ENCODE measurements at regions not wholly inside any gene's neighbourhood (a gene's known extent, or its start where the extent isn't known, plus 50 kb on each side); places are given as distances from the start of the nearest gene placed in this dataset.
A peak's percentile ranks its signal among the peaks of the same experiment; 100 is the strongest.
"Not testable (repeated sequence)": the region's sequence is repeated elsewhere in the genome, so short reads cannot be mapped to it uniquely, and the experiment has no call there.

GRCh38 chr11:96523656-96524055 lies 133.8 kb downstream of the JRKL start:
- no peak for DNase-seq

DNA sequence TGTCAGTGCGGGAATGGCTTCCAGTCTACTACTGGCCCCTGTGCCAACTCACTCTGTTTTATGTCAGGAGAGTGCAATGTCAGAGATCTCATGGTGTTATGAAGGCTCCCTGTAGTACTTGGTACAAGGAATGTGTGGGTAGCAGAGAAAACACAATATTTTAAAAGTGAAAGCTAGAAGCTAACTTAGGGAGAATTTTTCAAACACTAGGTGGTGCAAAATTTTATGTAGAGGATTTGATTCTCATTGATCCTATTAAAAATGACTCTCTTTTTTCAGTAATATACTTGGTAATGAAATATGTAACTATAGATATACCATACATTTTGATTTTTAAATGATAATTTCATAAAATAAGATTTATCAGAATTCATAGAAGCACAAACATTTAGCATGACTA lies 134.7 kb downstream of the JRKL start:
- DNase-seq = no peak

- no peak for DNase-seq
Observed at GRCh38 chr11:96530473-96530872, 140.7 kb downstream of the JRKL start.

GRCh38 chr11:96538104-96538503 lies 148.3 kb downstream of the JRKL start:
- DNase-seq = no peak

GRCh38 chr11:96538622-96539021 lies 148.8 kb downstream of the JRKL start:
- no peak for DNase-seq

DNA sequence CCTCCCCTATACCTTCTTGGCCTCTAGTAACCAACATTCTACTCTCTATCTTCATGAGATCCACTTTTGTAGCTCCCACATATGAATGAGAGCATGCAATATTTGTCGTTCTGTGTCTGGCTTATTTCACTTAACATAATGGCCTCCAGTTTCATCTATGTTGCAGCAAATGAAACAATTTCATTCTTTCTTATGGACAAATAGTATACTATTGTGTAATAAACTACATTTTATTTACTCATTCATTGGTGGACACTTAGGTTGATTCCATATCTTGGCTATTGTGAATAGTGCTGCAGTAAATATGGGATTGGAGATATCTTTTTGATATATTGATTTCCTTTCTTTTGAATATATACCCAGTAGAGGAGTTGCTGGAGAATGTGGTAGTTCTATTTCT lies 151.1 kb downstream of the JRKL start:
- DNase-seq = no peak

DNA sequence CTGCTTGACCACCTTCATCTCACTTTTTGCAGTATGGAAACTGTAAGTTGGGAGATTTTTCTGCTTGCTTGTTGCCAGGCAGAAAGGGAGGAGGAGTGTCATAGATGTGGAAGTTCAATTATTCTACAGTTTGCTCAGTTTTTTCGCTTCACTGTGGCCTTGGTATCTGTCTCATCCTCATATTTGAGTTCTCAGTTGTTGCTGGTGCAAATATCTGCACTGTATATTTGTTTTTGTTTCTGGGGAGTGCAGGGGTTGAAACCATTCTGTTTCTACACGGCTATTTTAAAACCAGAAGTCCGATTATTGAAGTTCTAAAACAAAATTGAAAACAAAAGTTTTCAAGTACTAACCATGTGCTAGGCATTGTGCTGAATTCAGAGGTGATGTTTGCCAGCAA lies 153.4 kb downstream of the JRKL start:
- DNase-seq = no peak

DNA sequence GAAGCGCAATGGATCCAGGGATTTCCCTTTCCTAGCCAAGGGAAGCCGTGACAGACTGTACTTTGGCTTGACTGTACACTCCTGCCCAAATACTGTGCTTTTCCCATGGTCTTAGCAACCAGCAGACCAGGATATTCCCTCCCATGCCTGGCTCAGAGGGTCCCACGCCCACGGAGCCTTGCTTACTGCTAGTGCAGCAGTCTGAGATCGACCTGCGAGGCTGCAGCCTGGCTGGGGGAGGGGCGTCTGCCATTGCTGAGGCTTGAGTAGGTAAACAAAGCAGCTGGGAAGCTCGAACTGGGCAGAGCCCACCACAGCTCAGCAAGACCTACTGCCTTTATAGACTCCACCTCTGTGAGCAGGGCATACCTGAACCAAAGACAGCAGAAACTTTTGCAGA lies 155.4 kb downstream of the JRKL start:
- not testable (repeated sequence) for DNase-seq

DNA sequence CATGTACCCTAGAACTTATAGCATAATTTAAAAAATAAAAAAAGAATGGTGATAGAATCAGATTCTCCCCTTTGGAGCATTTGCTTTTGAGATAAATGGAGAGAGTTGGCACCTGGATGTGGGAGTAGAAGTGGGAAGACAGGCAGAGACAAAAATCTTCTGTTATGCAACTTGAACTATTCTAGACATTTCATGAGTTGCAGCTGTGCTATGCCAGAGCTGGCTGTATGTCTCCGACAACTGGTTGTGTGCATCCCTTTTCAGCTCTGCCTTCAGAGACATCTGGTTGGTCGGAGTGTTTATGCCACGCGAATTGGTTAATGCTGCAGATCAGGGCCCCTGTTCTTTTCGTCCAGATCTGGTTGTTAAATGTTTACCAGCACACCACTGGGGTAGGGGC lies 161.3 kb downstream of the JRKL start:
- DNase-seq = no peak

- DNase-seq = no peak
Observed at GRCh38 chr11:96554236-96554820, 164.5 kb downstream of the JRKL start.

DNA sequence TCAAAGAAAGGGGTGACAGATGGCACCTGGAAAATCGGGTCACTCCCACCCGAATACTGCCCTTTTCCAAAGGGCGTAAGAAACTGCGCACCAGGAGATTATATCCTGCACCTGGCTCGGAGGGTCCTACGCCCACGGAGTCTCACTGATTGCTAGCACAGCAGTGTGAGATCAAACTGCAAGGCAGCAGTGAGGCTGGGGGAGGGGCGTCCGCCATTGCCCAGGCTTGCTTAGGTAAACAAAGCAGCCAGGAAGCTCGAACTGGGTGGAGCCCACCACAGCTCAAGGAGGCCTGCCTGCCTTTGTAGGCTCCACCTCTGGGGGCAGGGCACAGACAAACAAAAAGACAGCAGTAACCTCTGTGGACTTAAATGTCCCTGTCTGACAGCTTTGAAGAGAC lies 166.0 kb downstream of the JRKL start:
- not testable (repeated sequence) for DNase-seq

GRCh38 chr11:96560727-96561126 lies 170.9 kb downstream of the JRKL start:
- not testable (repeated sequence) for DNase-seq

- peak in 1 of 3 experiments; percentile 45 for DNase-seq
Observed at GRCh38 chr11:96567176-96567575, 177.4 kb downstream of the JRKL start.

GRCh38 chr11:96567667-96568066 lies 177.9 kb downstream of the JRKL start:
- DNase-seq = no peak

DNA sequence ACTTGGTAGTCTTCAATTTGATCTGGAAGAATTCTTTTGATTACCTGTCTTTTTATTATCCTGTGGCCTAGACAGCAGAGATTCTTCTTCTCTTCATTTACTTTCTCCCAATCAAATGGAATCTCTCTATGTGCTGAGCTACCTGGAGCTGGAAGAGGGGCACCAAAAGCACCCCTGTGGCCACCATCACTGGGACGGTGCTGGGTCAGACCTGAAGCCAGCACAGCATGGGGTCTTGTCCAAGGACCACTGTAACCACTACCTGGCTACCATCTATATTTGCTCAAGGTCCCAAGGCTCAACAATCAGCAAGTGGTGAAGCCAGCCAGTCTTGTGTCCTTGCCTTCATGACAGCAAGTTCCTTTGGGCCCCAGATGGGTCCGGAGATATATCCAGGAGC lies 186.6 kb downstream of the JRKL start:
- no peak for DNase-seq

GRCh38 chr11:96578379-96578778 lies 188.6 kb downstream of the JRKL start:
- no peak for DNase-seq

DNA sequence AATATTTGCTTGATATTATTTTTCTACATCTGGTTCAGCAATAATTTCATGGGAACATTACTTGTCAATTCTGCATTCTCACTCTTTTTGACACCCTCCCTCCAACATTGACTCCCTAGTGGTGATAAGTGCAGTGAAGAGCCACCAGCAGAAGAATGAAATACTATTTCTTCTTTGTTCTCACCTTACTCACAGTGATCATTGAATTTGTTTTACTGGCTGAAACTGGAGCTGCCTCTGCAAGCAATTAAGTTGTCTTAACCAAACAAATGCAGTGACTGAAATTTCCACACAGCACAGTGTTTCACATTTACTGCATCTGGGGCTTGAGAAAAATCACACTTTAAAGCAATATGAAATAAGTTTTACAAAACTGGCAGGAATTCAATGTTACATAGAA lies 189.8 kb downstream of the JRKL start:
- peak; percentile 24 to 73 (median 28) for DNase-seq

GRCh38 chr11:96580476-96581040 lies 190.7 kb downstream of the JRKL start:
- peak in 1 of 3 experiments; percentile 27 for DNase-seq

DNA sequence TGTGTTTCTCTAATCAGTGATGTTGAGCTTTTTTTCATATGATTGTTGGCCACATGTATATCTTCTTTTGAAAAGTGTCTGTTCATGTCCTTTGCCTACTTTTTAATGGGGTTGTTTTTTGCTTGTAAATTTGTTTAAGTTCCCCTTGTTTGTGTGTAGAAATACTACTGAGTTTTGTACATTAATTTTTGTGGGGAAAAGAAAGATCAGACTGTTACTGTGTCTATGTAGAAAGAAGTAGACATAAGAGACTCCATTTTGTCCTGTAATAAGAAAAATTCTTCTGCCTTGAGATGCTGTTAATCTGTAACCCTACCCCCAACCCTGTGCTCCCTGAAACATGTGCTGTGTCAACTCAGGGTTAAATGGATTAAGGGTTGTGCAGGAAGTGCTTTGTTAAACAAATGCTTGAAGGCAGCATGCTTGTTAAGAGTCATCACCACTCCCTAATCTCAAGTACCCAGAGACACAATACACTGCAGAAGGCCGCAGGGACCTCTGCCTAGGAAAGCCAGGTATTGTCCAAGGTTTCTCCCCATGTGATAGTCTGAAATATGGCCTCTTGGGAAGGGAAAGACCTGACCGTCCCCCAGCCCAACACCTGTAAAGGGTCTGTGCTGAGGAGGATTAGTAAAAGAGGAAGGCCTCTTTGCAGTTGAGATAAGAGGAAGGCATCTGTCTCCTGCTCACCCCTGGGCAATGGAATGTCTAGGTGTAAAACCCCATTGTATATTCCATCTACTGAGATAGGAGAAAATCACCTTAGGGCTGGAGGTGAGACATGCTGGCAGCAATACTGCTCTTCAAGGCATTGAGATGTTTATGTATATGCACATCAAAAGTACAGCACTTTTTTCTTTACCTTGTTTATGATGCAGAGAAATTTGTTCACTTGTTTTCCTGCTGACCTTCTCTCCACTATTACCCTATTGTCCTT lies 196.4 kb downstream of the JRKL start:
- DNase-seq = peak in 1 of 3 experiments; percentile 19

- not testable (repeated sequence) for DNase-seq
Observed at GRCh38 chr11:96588793-96589192, 199.0 kb downstream of the JRKL start.

DNA sequence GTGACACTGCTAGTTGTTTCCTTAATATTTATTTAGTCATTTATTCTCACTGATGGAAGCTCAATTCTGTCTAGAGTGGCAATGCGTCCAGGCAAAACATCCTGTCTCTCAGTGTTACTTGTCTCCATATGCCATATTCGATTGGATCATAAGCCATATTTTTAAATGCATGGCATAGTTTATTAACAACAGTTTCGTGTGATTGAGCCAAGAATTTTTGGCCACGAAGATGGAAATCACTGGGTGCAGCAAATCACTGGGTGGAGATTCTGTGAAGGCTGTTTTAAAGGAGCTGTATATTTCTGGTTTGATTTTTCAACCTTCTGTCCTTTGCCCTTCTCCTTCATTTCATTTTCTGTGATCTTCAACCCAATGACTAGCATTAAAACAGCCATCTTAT lies 205.2 kb downstream of the JRKL start:
- no peak for DNase-seq

DNA sequence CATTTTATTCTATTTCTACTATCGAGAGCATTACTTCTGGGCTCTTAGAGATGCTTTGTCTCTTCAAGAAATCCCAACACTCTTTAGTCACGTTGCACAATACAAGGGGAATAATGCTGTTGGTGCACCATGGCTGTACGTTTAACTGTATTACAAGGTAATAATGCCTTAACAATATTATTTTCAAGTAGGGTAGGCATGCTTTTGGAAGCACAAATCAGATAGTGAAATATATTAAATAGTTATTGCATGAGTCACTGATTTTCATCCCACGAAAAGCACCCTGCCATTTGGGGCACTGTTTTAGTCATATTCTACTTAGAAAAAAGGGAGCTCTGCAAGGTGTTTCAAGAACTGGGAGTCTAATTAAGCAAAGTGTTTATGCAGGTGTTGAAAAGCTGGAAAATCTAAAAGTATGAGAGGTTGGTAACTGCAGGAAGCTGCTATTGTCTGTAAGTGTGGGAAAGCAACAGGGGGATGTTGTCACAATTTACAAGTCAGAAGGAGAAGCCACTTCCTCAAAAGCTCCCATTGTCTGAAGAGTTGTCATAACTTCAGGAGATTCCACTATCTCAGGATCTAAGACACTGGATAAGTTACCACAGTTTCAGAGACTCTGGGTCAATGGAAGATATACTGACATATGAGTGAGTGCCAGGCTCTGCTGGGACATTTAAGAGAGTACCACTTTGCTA lies 218.2 kb downstream of the JRKL start:
- no peak for DNase-seq

DNA sequence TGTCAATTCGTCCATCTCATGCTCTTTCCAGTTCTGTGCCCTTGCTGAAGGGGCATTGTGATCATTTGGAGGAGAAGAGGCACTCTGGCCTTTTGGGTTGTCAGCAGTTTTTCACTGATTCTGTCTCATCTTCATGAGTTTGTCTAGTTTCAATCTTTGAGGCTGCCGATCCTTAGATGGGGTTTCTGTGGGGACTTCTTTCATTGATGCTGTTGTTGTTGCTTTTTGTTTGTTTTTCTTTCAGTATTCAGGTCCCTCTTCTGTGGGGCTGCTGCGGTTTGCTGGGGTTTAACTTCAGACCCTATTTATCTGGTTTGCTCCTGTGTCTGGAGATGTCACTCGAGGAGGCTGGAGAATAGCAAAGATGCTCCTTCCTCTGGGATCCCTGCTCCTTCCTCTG lies 224.3 kb downstream of the JRKL start:
- DNase-seq = no peak
